ENCODE measurements at regions not wholly inside any gene's neighbourhood (a gene's known extent, or its start where the extent isn't known, plus 50 kb on each side); places are given as distances from the start of the nearest gene placed in this dataset.
A peak's percentile ranks its signal among the peaks of the same experiment; 100 is the strongest.

DNA sequence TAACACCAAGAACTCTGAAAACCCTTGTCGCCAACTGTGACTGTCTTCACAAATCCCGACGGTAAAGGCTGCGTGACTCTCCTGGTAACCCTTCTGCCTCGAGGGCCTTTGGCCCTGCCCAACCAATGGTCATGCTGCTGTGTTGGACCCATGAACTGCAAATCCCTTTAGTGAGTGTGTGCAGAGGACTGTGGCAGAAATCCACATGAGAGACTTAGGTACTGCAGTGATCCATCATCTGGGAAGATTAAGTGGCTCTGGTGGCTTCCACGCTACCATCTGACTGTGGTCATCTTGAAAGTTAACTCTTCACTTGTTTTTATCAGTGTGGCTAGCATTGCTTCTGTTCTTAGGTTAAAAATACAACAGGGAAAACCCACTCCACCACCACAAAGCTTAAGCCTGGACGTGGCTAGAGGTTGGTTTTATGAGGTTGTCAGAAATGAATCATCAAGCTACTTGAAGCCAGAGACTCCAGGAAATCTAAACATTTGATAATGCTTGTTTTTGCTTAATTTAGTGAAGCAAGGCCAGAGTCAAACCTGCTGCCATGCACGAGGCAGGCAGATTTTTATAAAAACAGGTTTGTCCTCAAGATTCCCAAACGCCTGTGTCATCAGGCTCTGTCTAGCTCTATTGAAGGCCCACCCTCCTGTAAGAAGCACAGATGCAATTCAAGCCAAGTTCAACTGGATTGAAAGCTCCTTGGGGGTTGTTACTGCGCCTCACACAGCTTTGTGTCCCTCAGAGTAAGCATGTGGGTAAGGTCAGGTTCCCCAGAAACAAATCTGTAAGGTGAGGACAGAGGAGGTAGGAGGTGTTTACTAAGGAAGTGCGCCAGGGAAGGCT lies 52.7 kb upstream of the ERCC6L2 start:
- no peak for ATAC-seq (ENCODE audit: low read depth in 2 of 2)
- Histone ChIP-seq H3K27me3 (ENCODE audit: control insufficient read depth, insufficient read depth, low read length) (no peaks in the 10 kb centered on the region), H3K36me3 (ENCODE audit: control insufficient read depth, insufficient read depth, low read length) (no peaks in the 10 kb centered on the region), H3K4me3 (ENCODE audit: low read depth, low read length) (no peak overlapping the region), H3K27ac (ENCODE audit: insufficient read depth, low read length, poor library complexity, severe bottlenecking) (no peak overlapping the region), H3K4me1 (ENCODE audit: control insufficient read depth, insufficient read depth, low read length, poor library complexity, severe bottlenecking) (no peaks in the 10 kb centered on the region), H3K9me3 (ENCODE audit: control insufficient read depth in 2 of 2, low read length in 2 of 2) (no peaks in the 10 kb centered on the region)
- peaks cover 5% of the 10 kb centered on the region for H3K36me3 Mint-ChIP-seq
- H3K4me1 Mint-ChIP-seq = peaks cover 0 to 13% (median 7%) of the 10 kb centered on the region in 4 donors
- no peaks in the 10 kb centered on the region for H3K27me3 Mint-ChIP-seq
- peak overlapping the region in 2 of 3 donors; percentile 16 to 18 for H3K27ac Mint-ChIP-seq
- peaks cover 0 to 2% (median 0%) of the 10 kb centered on the region in 7 donors for H3K9me3 Mint-ChIP-seq
- peak overlapping the region in 1 of 4 donors; percentile 78 for H3K4me3 Mint-ChIP-seq
- peak in 1 of 3 donors; percentile 57 for DNase-seq

DNA sequence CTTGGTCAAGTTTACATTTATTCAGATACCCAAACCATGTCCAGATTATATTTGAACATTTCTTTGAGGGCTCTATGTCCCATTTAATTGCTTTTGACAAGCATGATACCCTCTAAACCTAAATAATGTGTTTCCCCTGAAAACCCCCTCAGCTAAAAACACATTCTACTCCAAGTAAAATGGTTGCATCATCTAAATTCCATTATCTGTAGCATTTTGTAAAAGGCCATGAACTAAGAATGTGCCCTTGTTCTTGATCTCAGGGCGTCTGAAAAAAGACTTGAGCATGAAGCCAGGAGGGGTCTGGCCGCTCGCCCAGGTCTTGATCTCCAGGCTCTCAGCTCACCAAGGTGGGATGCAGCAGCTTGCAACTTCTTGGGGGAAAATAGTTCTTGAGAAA lies 53.5 kb upstream of the ERCC6L2 start:
- Mint-ChIP-seq H3K4me3 (no peak overlapping the region), H3K9me3 (peaks cover 0 to 2% (median 0%) of the 10 kb centered on the region in 7 donors), H3K27ac (no peak overlapping the region), H3K36me3 (peaks cover 5% of the 10 kb centered on the region), H3K4me1 (peaks cover 0 to 13% (median 7%) of the 10 kb centered on the region in 4 donors), H3K27me3 (no peaks in the 10 kb centered on the region)
- no peaks in the 10 kb centered on the region for H3K36me3 ChIP-seq (ENCODE audit: control insufficient read depth, insufficient read depth, low read length)
- no peaks in the 10 kb centered on the region for H3K9me3 ChIP-seq (ENCODE audit: control insufficient read depth in 2 of 2, low read length in 2 of 2)
- H3K27ac ChIP-seq (ENCODE audit: insufficient read depth, low read length, poor library complexity, severe bottlenecking) = no peak overlapping the region
- no peaks in the 10 kb centered on the region for H3K4me1 ChIP-seq (ENCODE audit: control insufficient read depth, insufficient read depth, low read length, poor library complexity, severe bottlenecking)
- ATAC-seq (ENCODE audit: low read depth in 2 of 2) (no peak), DNase-seq (no peak)
- H3K27me3 ChIP-seq (ENCODE audit: control insufficient read depth, insufficient read depth, low read length) = no peaks in the 10 kb centered on the region
- no peak overlapping the region for H3K4me3 ChIP-seq (ENCODE audit: low read depth, low read length)

DNA sequence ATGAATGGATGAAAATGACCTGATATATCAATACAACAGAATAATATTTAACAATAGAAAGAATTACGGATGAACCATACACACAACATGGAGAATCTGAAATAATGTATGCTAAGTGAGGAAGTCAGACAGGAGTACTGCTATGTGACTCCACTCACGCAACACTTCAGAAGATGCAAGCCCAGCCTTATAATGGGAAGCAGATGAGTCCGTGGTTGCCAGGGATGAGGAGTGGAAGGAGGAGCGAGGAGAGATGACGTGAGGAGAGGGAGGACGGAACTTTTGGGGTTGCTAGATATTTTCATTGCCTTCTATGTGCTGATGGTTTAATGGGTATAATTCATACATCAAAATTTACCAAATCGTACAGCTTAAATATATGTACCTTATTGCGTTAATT lies 55.4 kb upstream of the ERCC6L2 start:
- Mint-ChIP-seq H3K27me3 (peaks cover 4% of the 10 kb centered on the region), H3K27ac (no peak overlapping the region), H3K9me3 (peaks cover 0 to 2% (median 0%) of the 10 kb centered on the region in 7 donors), H3K4me1 (peaks cover 0 to 13% (median 7%) of the 10 kb centered on the region in 4 donors), H3K4me3 (no peak overlapping the region), H3K36me3 (peaks cover 8% of the 10 kb centered on the region)
- Histone ChIP-seq H3K36me3 (ENCODE audit: control insufficient read depth, insufficient read depth, low read length) (no peaks in the 10 kb centered on the region), H3K27me3 (ENCODE audit: control insufficient read depth, insufficient read depth, low read length) (no peaks in the 10 kb centered on the region), H3K9me3 (ENCODE audit: control insufficient read depth in 2 of 2, low read length in 2 of 2) (no peaks in the 10 kb centered on the region), H3K27ac (ENCODE audit: insufficient read depth, low read length, poor library complexity, severe bottlenecking) (no peak overlapping the region), H3K4me3 (ENCODE audit: low read depth, low read length) (no peak overlapping the region), H3K4me1 (ENCODE audit: control insufficient read depth, insufficient read depth, low read length, poor library complexity, severe bottlenecking) (no peaks in the 10 kb centered on the region)
- no peak for ATAC-seq (ENCODE audit: low read depth in 2 of 2)
- DNase-seq = no peak

DNA sequence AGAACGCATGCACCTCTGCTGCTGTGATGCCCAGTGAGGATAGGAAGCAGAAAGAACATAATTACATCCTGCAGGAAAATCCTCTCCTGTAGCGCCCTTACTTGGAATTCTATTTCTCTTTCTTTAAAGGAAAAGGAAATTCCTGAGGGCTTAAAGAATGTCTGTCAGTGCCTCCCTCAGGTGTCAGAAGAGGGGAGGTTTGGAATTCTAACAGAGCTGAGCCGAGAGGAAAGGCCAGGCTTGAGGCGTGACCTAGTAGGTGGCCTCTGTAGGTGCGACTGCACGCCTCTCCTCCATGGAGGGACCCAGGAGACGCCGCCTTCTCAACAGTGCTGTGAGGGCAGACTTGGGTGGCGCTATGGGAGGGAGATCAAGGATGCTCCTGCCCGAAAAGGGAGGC lies 55.9 kb upstream of the ERCC6L2 start:
- no peak for DNase-seq
- Histone ChIP-seq H3K4me3 (ENCODE audit: low read depth, low read length) (no peak overlapping the region), H3K36me3 (ENCODE audit: control insufficient read depth, insufficient read depth, low read length) (no peaks in the 10 kb centered on the region), H3K4me1 (ENCODE audit: control insufficient read depth, insufficient read depth, low read length, poor library complexity, severe bottlenecking) (no peaks in the 10 kb centered on the region), H3K27ac (ENCODE audit: insufficient read depth, low read length, poor library complexity, severe bottlenecking) (no peak overlapping the region), H3K9me3 (ENCODE audit: control insufficient read depth in 2 of 2, low read length in 2 of 2) (no peaks in the 10 kb centered on the region), H3K27me3 (ENCODE audit: control insufficient read depth, insufficient read depth, low read length) (no peaks in the 10 kb centered on the region)
- Mint-ChIP-seq H3K4me1 (peaks cover 0 to 13% (median 7%) of the 10 kb centered on the region in 4 donors), H3K4me3 (peak overlapping the region in 1 of 4 donors; percentile 51), H3K36me3 (peaks cover 12% of the 10 kb centered on the region), H3K27ac (no peak overlapping the region), H3K9me3 (peaks cover 0 to 2% (median 0%) of the 10 kb centered on the region in 7 donors), H3K27me3 (peaks cover 4% of the 10 kb centered on the region)
- no peak for ATAC-seq (ENCODE audit: low read depth in 2 of 2)

DNA sequence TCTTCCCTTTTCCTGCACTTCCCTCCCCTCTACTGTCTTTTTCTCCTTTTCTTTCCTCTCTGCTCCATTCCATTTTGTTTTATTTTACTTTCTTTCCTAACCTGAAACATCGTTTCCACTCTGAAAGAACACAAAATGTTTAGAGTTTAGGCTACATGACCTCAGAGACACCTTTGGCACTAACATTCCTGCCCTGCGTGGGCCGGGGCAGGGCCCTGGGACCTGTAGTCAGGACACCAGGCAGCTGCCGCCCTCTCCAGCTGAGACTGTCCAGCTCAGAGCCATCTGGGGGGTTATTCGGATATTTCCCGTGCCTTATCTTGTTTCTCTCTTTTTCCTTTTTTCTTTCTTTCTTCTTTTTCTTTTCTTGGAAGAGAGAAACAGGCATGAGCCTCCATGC lies 58.3 kb upstream of the ERCC6L2 start:
- H3K27ac Mint-ChIP-seq = no peak overlapping the region
- H3K36me3 Mint-ChIP-seq = peaks cover 21% of the 10 kb centered on the region

DNA sequence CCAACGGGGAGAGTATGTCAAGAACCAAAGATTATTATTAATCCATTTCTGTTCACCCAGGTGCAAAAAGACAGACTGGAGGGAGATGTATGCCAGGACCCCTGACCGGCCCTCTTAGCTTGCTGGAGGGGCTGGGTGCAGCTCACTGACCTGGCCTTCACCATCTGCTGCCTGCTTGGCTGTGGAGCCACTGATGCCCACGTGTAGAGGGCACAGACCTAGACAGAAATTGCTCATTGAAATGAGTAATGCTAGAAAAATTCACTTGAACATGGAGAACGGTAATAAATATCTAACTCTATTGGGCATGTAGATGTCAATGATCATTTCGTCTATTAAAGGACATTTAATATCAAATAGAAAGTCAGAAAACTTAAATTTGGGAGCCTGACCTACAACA lies 58.8 kb upstream of the ERCC6L2 start:
- no peak overlapping the region for H3K27ac ChIP-seq (ENCODE audit: insufficient read depth, low read length, poor library complexity, severe bottlenecking)
- peaks cover 21% of the 10 kb centered on the region for H3K36me3 Mint-ChIP-seq
- no peak overlapping the region for H3K27ac Mint-ChIP-seq
- peaks cover 0 to under 1% (median 0%) of the 10 kb centered on the region in 4 donors for H3K4me1 Mint-ChIP-seq
- no peak overlapping the region for H3K4me3 ChIP-seq (ENCODE audit: low read depth, low read length)
- H3K4me1 ChIP-seq (ENCODE audit: control insufficient read depth, insufficient read depth, low read length, poor library complexity, severe bottlenecking) = no peaks in the 10 kb centered on the region
- peaks cover 0 to 2% (median 0%) of the 10 kb centered on the region in 7 donors for H3K9me3 Mint-ChIP-seq
- no peaks in the 10 kb centered on the region for H3K9me3 ChIP-seq (ENCODE audit: control insufficient read depth in 2 of 2, low read length in 2 of 2)
- DNase-seq (no peak), ATAC-seq (ENCODE audit: low read depth in 2 of 2) (no peak)
- no peak overlapping the region for H3K4me3 Mint-ChIP-seq
- H3K36me3 ChIP-seq (ENCODE audit: control insufficient read depth, insufficient read depth, low read length) = no peaks in the 10 kb centered on the region
- H3K27me3 Mint-ChIP-seq = peaks cover 4% of the 10 kb centered on the region
- no peaks in the 10 kb centered on the region for H3K27me3 ChIP-seq (ENCODE audit: control insufficient read depth, insufficient read depth, low read length)

More for the DNA sequence above, 58.3 kb upstream of the ERCC6L2 start:
- H3K9me3 Mint-ChIP-seq = peaks cover 0 to 2% (median 0%) of the 10 kb centered on the region in 7 donors
- H3K4me1 Mint-ChIP-seq = peaks cover 0 to 5% (median 1%) of the 10 kb centered on the region in 4 donors
- Histone ChIP-seq H3K27me3 (ENCODE audit: control insufficient read depth, insufficient read depth, low read length) (no peaks in the 10 kb centered on the region), H3K36me3 (ENCODE audit: control insufficient read depth, insufficient read depth, low read length) (no peaks in the 10 kb centered on the region), H3K4me3 (ENCODE audit: low read depth, low read length) (no peak overlapping the region), H3K9me3 (ENCODE audit: control insufficient read depth in 2 of 2, low read length in 2 of 2) (no peaks in the 10 kb centered on the region), H3K4me1 (ENCODE audit: control insufficient read depth, insufficient read depth, low read length, poor library complexity, severe bottlenecking) (no peaks in the 10 kb centered on the region), H3K27ac (ENCODE audit: insufficient read depth, low read length, poor library complexity, severe bottlenecking) (no peak overlapping the region)
- H3K27me3 Mint-ChIP-seq = peaks cover 4% of the 10 kb centered on the region
- H3K4me3 Mint-ChIP-seq = no peak overlapping the region
- DNase-seq (no peak), ATAC-seq (ENCODE audit: low read depth in 2 of 2) (no peak)

DNA sequence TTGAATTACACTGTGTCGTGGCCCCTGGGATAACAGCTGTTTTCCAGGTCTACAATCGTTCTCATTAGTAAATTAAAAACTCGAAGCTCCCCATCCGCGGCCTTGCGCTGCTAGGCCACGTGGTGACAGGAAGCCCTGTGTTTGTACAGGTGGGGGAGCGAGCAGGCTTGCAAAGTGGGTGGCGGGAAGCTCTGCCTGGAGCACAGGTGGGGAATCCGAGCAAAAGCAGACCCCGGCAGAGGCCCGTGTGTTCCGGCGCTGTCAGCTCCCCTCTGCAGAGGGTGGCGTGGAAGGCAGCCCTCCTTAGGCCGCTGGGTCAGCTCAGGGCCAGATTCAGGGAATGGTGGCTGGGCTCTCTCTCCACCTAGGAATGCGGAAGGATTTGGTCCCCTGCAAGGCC lies 59.5 kb upstream of the ERCC6L2 start:
- peaks cover 21% of the 10 kb centered on the region for H3K36me3 Mint-ChIP-seq
- peaks cover 4% of the 10 kb centered on the region for H3K27me3 Mint-ChIP-seq
- no peaks in the 10 kb centered on the region for H3K4me1 ChIP-seq (ENCODE audit: control insufficient read depth, insufficient read depth, low read length, poor library complexity, severe bottlenecking)
- H3K4me1 Mint-ChIP-seq = no peaks in the 10 kb centered on the region
- DNase-seq (no peak), ATAC-seq (ENCODE audit: low read depth in 2 of 2) (no peak)
- H3K27ac Mint-ChIP-seq = no peak overlapping the region
- H3K9me3 ChIP-seq (ENCODE audit: control insufficient read depth in 2 of 2, low read length in 2 of 2) = no peaks in the 10 kb centered on the region
- H3K9me3 Mint-ChIP-seq = peaks cover 0 to 2% (median 0%) of the 10 kb centered on the region in 7 donors
- no peak overlapping the region for H3K4me3 ChIP-seq (ENCODE audit: low read depth, low read length)
- H3K36me3 ChIP-seq (ENCODE audit: control insufficient read depth, insufficient read depth, low read length) = no peaks in the 10 kb centered on the region
- no peak overlapping the region for H3K4me3 Mint-ChIP-seq
- no peaks in the 10 kb centered on the region for H3K27me3 ChIP-seq (ENCODE audit: control insufficient read depth, insufficient read depth, low read length)
- H3K27ac ChIP-seq (ENCODE audit: insufficient read depth, low read length, poor library complexity, severe bottlenecking) = no peak overlapping the region

DNA sequence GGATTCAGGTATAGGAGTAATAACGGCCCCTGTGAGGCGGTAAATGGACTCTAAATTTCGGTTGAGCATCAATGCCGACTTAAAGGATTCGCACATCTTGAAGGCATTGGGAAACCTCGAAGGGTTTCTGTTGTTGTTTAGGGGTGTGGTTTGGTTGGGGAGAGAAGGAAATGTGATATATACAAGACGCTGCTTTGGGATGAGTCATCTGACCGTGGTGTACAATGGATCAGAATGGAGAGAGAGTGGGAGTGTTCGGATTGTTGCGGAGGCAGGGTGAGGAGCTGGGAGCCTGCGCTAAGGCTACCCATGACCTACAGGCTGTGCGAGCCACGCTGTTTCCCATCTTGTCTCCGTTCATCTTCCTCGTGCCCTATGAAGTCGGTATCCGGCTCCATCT lies 60.4 kb upstream of the ERCC6L2 start:
- H3K4me1 ChIP-seq (ENCODE audit: control insufficient read depth, insufficient read depth, low read length, poor library complexity, severe bottlenecking) = no peaks in the 10 kb centered on the region
- H3K9me3 ChIP-seq (ENCODE audit: control insufficient read depth in 2 of 2, low read length in 2 of 2) = no peaks in the 10 kb centered on the region
- Mint-ChIP-seq H3K27ac (no peak overlapping the region), H3K4me1 (no peaks in the 10 kb centered on the region), H3K4me3 (no peak overlapping the region), H3K27me3 (peaks cover 4% of the 10 kb centered on the region), H3K36me3 (peaks cover 19% of the 10 kb centered on the region), H3K9me3 (peaks cover 0 to 2% (median 0%) of the 10 kb centered on the region in 7 donors)
- no peaks in the 10 kb centered on the region for H3K27me3 ChIP-seq (ENCODE audit: control insufficient read depth, insufficient read depth, low read length)
- H3K36me3 ChIP-seq (ENCODE audit: control insufficient read depth, insufficient read depth, low read length) = no peaks in the 10 kb centered on the region
- no peak overlapping the region for H3K4me3 ChIP-seq (ENCODE audit: low read depth, low read length)
- DNase-seq = no peak
- ATAC-seq (ENCODE audit: low read depth in 2 of 2) = no peak
- no peak overlapping the region for H3K27ac ChIP-seq (ENCODE audit: insufficient read depth, low read length, poor library complexity, severe bottlenecking)
